ENCODE measurements at regions not wholly inside any gene's neighbourhood (a gene's known extent, or its start where the extent isn't known, plus 50 kb on each side); places are given as distances from the start of the nearest gene placed in this dataset.

- H3K4me3 Mint-ChIP-seq (ENCODE audit: unreplicated experiment): no peak overlapping the region
- H3K4me1 Mint-ChIP-seq (ENCODE audit: low read depth): no peaks in the 10 kb centered on the region
- H3K27me3 Mint-ChIP-seq (ENCODE audit: low read depth): peaks cover 2% of the 10 kb centered on the region
- peaks cover 2% of the 10 kb centered on the region for H3K36me3 Mint-ChIP-seq (ENCODE audit: low read depth)
- H3K9me3 Mint-ChIP-seq (ENCODE audit: low read depth): peaks cover 6% of the 10 kb centered on the region
- H3K27ac Mint-ChIP-seq (ENCODE audit: unreplicated experiment): no peak overlapping the region
- TF ChIP-seq CTCF (IDR thresholded peaks at IDR 0.05): no peak
- no peak for DNase-seq (ENCODE audit: low spot score)
Observed at GRCh38 chr5:158277276-158277675, 418.3 kb upstream of the CLINT1 start.

GRCh38 chr5:158276692-158277091 is 417.7 kb upstream of the CLINT1 start:
- H3K36me3 Mint-ChIP-seq (ENCODE audit: low read depth): peaks cover 2% of the 10 kb centered on the region
- no peak for DNase-seq (ENCODE audit: low spot score)
- H3K9me3 Mint-ChIP-seq (ENCODE audit: low read depth): peaks cover 6% of the 10 kb centered on the region
- H3K27me3 Mint-ChIP-seq (ENCODE audit: low read depth): peaks cover 2% of the 10 kb centered on the region
- no peak for TF ChIP-seq CTCF (IDR thresholded peaks at IDR 0.05)
- no peak overlapping the region for H3K4me3 Mint-ChIP-seq (ENCODE audit: unreplicated experiment)
- no peak overlapping the region for H3K27ac Mint-ChIP-seq (ENCODE audit: unreplicated experiment)
- H3K4me1 Mint-ChIP-seq (ENCODE audit: low read depth): no peaks in the 10 kb centered on the region

- Mint-ChIP-seq H3K36me3 (ENCODE audit: low read depth) (peaks cover 2% of the 10 kb centered on the region), H3K4me3 (ENCODE audit: unreplicated experiment) (no peak overlapping the region), H3K4me1 (ENCODE audit: low read depth) (no peaks in the 10 kb centered on the region), H3K27ac (ENCODE audit: unreplicated experiment) (no peak overlapping the region), H3K9me3 (ENCODE audit: low read depth) (no peaks in the 10 kb centered on the region), H3K27me3 (ENCODE audit: low read depth) (peaks cover 2% of the 10 kb centered on the region)
- DNase-seq (ENCODE audit: low spot score): no peak
- TF ChIP-seq CTCF (IDR thresholded peaks at IDR 0.05): no peak
Observed at GRCh38 chr5:158275511-158275910, 416.6 kb upstream of the CLINT1 start.

- no peak for DNase-seq (ENCODE audit: low spot score)
- no peaks in the 10 kb centered on the region for H3K36me3 Mint-ChIP-seq (ENCODE audit: low read depth)
- no peak overlapping the region for H3K27ac Mint-ChIP-seq (ENCODE audit: unreplicated experiment)
- H3K4me3 Mint-ChIP-seq (ENCODE audit: unreplicated experiment): no peak overlapping the region
- TF ChIP-seq CTCF (IDR thresholded peaks at IDR 0.05): no peak
- H3K4me1 Mint-ChIP-seq (ENCODE audit: low read depth): no peaks in the 10 kb centered on the region
- no peaks in the 10 kb centered on the region for H3K9me3 Mint-ChIP-seq (ENCODE audit: low read depth)
- H3K27me3 Mint-ChIP-seq (ENCODE audit: low read depth): peaks cover 2% of the 10 kb centered on the region
Observed at GRCh38 chr5:158273035-158273434, 414.1 kb upstream of the CLINT1 start.

- no peak for DNase-seq (ENCODE audit: low spot score)
- no peak for TF ChIP-seq CTCF (IDR thresholded peaks at IDR 0.05)
- H3K27ac Mint-ChIP-seq (ENCODE audit: unreplicated experiment): no peak overlapping the region
- H3K9me3 Mint-ChIP-seq (ENCODE audit: low read depth): peaks cover 1% of the 10 kb centered on the region
- peaks cover 2% of the 10 kb centered on the region for H3K27me3 Mint-ChIP-seq (ENCODE audit: low read depth)
- no peaks in the 10 kb centered on the region for H3K36me3 Mint-ChIP-seq (ENCODE audit: low read depth)
- H3K4me3 Mint-ChIP-seq (ENCODE audit: unreplicated experiment): no peak overlapping the region
- no peaks in the 10 kb centered on the region for H3K4me1 Mint-ChIP-seq (ENCODE audit: low read depth)
Observed at GRCh38 chr5:158272409-158272808, 413.5 kb upstream of the CLINT1 start.
